ENCODE measurements at regions not wholly inside any gene's neighbourhood (a gene's known extent, or its start where the extent isn't known, plus 50 kb on each side); places are given as distances from the start of the nearest gene placed in this dataset.

GRCh38 chr1:98330224-98330623, 331.3 kb upstream of the SNX7 start:
- no peak for DNase-seq (ENCODE audit: low read depth)

DNA sequence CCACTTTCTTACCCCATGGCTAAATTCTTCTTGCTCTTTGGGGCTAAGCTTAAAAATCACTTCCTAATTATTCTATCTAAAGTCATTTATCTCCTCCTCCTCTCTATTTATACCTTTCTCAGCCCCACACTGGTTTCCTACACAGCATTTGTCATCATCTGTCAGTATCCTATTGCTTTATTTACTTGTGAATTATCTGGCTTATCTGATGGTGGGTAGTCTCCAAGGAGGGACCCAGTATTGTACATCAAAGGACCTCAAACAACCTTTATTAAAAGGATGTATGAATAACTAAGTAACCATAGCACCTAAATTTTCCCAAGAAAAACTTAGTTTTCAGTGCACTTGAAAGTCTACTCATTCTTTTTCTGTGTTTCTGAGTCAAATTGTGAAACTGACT, 332.7 kb upstream of the SNX7 start:
- no peak for DNase-seq (ENCODE audit: low read depth)

DNA sequence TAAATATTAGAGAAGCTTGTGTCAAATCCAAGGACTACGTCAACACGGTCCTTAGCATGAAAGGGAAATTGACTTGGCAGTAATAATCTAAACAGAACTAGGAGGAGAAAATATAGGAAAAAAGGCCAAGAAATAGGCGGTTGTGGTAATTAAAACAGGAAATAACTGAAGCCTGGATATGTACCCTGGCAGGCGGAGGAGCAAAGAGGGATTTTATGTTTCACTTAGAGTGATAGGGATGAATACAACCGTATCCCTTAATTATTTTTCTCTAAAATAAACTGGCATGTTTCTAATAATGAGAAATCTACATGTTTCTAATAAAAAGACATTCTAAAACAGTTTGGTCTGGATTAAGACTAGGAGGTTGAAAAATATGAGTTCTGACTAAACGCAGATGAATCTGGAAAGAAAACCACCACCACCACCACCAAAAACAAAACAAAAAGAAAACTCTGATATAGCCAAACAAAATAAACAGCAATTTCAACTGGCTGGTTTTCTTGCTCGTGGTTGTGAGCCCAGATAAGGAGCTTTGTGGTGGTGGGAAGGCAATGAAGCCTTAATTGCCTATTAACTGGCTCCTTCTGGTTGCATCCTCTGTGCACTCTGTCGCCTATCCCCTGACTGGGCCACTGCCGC, 334.2 kb upstream of the SNX7 start:
- no peak for DNase-seq (ENCODE audit: low read depth)

DNA sequence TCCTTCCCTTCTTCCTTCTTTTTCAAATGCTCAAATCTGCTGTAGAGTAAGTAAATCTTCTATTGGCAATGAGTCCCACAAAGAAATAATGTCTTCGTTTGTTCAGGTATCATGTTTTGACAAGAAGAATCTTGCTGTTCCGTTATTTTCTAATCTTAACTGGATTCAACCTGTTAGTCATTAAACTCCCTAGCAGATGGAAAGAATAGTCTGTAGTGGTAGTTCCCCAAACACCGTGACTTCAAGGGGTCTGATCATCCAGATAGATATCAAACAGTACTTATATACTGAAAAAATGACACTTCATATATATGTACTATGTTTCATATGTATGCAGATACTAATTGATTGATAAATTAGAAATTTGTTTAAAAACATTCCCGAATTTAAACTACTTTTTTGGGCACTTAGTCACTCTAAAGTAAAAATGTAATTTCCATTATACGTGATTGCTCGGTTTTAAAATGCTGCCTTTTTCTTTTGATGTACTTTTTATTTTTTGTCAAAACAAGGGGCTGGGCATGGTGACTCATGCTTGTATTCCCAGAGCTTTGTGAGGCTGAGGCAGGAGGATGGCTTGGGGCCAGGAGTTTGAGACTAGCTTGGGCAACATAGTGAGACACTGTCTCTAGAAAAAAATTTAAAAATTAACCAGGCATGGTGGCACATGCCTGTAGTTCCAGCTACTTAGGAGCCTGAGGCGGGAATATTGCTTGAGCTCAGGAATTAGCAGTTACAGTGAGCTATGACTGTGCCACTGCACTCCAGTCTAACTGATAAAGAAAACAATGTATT, 335.7 kb upstream of the SNX7 start:
- no peak for DNase-seq (ENCODE audit: low read depth)

GRCh38 chr1:98323906-98324358, 337.6 kb upstream of the SNX7 start:
- DNase-seq (ENCODE audit: low read depth), result no peak

GRCh38 chr1:98323388-98323787, 338.1 kb upstream of the SNX7 start:
- DNase-seq (ENCODE audit: low read depth), result no peak

GRCh38 chr1:98322966-98323365, 338.6 kb upstream of the SNX7 start:
- no peak for DNase-seq (ENCODE audit: low read depth)

DNA sequence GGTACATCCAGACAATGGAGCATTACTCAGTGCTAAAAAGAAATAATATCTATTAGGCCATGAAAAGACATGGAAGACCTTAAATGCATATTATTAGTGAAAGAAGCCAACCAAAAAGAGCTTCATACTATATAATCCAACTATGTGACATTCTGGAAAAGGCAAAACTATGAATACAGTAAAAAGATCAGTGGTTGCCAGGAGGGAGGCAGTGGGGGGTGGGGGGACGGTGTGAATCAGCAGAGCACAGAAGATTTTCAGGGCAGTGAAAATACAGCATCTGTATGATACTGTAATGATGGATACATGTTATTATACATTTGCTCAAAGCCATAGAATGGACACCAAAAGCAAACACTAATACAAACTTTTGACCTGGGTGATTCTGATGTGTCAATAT, 339.4 kb upstream of the SNX7 start:
- DNase-seq (ENCODE audit: low read depth), result no peak

DNA sequence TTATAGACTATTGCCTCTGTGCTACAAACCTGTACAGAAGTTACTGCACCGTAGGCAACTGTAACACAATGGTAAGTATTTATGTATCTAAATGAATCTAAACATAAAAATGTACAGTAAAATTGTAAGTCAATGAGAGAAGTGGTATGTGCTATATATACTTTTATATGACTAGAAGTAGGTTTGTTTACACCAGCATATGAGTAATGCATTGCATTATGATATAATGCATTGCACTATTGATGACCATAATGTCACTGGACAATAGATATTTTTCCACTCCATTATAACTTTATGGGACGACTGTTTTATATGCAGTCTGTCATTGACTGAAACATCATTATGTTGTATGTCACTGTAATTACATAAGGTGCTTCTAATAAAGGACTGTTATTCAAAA, 340.3 kb upstream of the SNX7 start:
- no peak for DNase-seq (ENCODE audit: low read depth)

GRCh38 chr1:98316286-98316905, 345.1 kb upstream of the SNX7 start:
- DNase-seq (ENCODE audit: low read depth), result no peak

DNA sequence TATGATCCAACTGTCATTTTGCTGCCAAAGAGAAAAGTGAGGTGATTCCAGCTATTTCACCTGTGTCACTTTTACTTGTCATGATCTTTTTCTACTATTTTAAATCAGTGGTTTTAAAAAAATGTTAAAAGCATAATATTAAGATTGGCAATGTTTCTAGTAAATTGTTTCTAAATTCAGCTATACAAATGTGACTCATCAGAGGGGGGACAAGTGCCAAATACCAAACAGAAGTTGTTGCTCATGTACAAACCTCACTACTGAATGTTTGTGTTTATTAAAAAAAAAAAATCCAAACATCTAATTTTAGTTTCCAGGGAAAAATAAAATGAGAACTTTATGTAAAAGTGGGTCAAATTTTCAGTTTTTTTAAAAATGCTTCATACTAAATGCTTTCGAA, 346.2 kb upstream of the SNX7 start:
- DNase-seq (ENCODE audit: low read depth), result no peak

GRCh38 chr1:98314601-98315000, 346.9 kb upstream of the SNX7 start:
- DNase-seq (ENCODE audit: low read depth), result no peak

- DNase-seq (ENCODE audit: low read depth), result no peak
Measured at GRCh38 chr1:98306517-98307089, 354.9 kb upstream of the SNX7 start.

DNA sequence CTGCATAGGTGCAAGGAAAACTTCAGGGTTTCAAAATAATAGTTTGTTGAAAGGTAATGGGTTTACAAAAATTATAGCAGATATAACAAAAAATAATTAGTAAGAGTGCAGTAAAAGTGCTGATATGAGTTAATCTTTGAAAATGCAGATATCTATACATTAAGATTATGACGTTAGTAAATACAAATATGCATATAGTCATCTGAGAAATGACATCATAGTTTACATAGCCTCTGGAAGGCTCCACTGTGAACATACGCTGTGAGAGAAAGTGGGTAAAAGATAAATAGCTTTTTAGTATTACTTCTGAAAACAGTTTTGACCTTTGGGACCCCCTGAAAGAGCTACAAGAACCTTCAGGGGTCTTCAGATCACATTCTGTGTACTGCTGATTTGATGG, 356.2 kb upstream of the SNX7 start:
- DNase-seq (ENCODE audit: low read depth), result no peak

DNA sequence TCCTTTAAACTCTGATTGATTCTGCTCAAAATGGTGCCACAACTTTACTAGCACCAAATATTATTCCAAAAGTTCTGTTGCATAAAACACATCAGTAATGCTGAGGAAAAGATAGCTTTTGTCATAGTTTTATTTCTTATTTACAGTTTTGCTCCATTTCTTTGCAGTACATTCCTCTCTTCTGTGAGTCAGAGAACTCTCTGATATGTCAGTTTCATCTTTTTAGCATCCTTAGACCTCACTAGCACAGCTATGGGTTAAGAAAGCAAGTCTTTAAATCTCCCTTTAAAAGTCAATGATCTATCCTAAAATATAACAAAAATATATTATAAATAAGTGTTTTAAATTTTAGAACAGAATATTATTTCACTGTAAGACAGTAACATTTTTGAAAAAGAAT, 356.6 kb upstream of the SNX7 start:
- no peak for DNase-seq (ENCODE audit: low read depth)

- no peak for DNase-seq (ENCODE audit: low read depth)
Measured at GRCh38 chr1:98299861-98300260, 361.7 kb upstream of the SNX7 start.

- no peak for DNase-seq (ENCODE audit: low read depth)
Measured at GRCh38 chr1:98299313-98299712, 362.2 kb upstream of the SNX7 start.

GRCh38 chr1:98298319-98298718, 363.2 kb upstream of the SNX7 start:
- no peak for DNase-seq (ENCODE audit: low read depth)

DNA sequence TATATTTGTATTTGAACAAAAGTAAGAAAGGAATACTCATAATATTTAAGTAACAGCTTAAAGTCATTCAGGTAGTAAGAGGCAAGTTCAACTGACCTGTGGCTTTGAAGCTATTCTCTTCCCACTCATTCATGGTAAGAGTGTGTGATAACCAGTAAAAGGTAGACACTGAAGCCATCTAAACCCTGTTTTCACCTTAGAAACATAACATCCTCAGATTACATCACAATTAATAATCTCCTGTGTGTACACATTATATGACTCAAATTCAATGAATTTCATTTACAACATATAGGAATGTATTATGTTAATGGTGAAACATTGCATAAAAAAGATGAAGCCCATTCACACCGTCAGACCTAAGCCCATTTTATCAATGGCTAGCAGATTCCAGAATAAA, 364.8 kb upstream of the SNX7 start:
- DNase-seq (ENCODE audit: low read depth), result no peak

GRCh38 chr1:98294127-98294526, 367.4 kb upstream of the SNX7 start:
- DNase-seq (ENCODE audit: low read depth), result no peak

- no peak for DNase-seq (ENCODE audit: low read depth)
Measured at GRCh38 chr1:98292994-98293393, 368.5 kb upstream of the SNX7 start.

- DNase-seq (ENCODE audit: low read depth), result no peak
Measured at GRCh38 chr1:98289311-98289710, 368.5 kb upstream of the DPYD start.

- no peak for DNase-seq (ENCODE audit: low read depth)
Measured at GRCh38 chr1:98288494-98288893, 367.7 kb upstream of the DPYD start.

Measured in activated T-cell treated with anti-CD3 and anti-CD28 coated beads for 24 hours (primary cell).